ENCODE measurements at regions not wholly inside any gene's neighbourhood (a gene's known extent, or its start where the extent isn't known, plus 50 kb on each side); places are given as distances from the start of the nearest gene placed in this dataset.
"Not testable (repeated sequence)": the region's sequence is repeated elsewhere in the genome, so short reads cannot be mapped to it uniquely, and the experiment has no call there.

DNA sequence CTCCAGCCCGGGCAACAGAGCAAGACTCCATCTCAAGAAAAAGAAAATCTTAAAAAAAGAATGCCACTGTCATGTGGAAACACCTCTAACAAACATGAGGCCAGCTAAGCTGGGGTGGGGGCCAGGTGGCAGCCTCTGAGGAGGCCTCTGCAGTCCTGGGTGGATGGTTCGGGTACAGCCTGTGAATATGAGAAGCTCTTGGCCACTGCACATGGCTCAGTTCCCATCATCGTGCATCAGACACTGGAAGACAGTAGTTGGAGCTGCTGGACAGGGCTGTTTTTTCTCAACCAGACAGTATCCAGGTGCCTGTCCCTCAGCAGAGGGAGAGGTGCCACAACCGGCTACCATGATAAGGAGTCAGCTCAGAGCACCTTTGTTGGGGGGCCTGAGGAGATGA, 67.9 kb upstream of the PLGLB2 start:
- intact Hi-C loops (cut with DNase I); DNase-seq: not testable (repeated sequence)

DNA sequence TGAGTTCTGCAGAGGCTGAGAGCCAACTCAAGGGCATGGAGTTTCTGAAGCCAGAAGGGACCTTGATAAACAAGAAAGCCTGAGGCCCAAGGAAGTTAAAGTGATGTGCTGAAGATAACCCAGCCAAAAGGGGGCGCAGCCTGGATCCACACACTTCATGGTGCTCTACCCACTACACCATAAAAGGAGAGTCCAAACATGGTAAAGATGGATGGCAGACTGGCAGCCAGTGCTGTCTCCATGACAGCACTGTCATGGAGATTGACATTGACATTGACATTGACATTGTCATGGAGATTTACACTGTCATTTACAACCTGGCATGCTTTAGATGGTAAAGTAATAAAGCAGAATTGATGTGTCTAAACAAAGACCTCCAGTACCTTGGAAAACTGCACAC, 67.2 kb upstream of the PLGLB2 start:
- DNase-seq; intact Hi-C loops (cut with DNase I): not testable (repeated sequence)

DNA sequence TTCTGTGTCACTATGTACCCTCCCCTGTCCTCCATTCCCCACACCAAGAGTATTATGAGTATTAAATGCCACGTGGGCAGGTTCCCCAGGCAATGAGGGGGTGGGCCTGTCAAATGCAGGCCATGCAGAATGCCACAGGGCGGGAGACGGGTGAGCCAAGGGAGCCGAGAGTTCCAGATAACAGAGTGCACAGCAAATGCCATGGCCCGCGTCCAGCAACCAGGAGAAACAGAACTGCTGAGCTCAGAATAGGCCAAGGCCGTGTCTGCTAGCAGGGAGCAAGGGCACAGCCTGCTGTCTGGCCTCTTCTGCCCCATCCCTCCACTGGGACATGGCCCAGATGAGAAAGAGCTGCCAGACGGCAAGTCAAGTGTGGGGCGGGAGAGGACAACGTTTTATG, 64.4 kb upstream of the PLGLB2 start:
- intact Hi-C loops (cut with DNase I): not testable (repeated sequence)
- DNase-seq: peak; percentile 3 to 79 (median 48)

DNA sequence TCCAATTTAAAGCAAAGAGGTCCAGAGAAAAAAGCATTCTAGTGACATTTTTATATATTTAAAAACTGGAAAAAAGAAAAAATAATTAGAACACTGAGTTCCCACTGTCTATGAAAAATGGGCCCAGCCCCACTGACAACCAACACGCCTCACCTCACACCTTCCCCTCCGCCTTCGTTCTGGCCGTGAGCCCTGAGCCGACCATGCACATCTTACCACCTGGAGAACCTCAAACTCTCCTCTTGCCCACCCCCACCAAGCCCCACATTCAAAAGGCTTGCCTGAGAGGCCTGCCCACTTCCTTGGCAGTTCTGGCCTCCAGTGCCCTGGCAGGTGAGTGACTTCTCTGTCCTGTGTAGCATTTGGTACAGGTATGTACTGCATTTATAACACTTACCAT, 63.9 kb upstream of the PLGLB2 start:
- intact Hi-C loops (cut with DNase I): not testable (repeated sequence)

DNA sequence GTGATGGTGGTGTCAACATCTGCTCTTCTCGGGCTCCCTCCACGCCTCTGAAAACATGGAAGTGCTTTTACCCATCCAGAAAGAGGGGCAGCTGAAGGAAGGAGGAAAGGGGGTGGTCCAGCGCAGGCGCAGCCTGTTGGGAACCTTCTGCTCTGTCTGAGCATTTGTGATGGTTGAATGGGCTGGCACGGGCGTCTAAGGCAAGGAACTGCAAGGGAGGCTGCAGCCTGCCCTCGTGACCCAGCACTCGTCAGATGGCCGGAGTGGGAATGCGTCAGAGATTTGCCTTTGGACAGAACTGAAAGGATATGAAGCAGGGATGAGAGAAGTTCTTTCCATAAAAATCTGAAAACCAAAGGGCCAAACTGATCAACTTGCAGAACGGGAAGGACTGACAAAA, 62.3 kb upstream of the PLGLB2 start:
- intact Hi-C loops (cut with DNase I): not testable (repeated sequence)
- peak in 24 of 42 donors; percentile 1 to 53 (median 20) for DNase-seq

More for the DNA sequence above, 63.9 kb upstream of the PLGLB2 start:
- DNase-seq: not testable (repeated sequence)

DNA sequence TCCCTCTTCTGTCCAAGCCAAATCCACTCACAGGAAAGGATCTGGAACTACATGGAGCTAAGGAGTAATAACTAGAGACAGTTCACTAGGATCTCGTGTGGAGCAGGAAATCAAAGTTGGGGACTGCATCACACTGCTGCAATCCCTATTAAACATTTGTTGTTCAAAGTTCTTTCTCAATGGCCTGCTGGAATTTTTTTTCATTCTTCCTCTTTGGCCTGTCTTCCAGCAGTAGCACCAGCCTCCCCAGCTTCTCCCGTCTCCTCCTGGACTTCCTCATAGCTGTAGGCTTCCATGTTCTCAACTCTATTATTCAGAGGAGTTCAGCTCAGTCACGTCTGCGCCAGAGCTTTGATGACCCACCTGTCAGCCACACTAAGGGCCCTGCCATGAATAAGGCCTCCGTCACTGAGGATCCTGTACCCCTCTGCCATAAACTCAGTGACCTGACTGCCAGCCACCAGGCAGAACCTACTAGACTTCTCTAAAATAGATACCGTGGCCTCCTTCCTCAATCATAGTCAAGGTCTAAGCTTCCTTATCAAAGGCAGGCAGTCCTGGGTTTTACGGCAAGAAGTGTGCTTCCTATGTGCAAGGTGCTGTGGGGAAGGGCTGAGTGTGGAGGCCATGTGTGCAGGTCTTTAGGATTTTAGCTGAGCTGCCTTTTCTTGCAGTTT, 60.9 kb upstream of the PLGLB2 start:
- intact Hi-C loops (cut with DNase I); DNase-seq: not testable (repeated sequence)

DNA sequence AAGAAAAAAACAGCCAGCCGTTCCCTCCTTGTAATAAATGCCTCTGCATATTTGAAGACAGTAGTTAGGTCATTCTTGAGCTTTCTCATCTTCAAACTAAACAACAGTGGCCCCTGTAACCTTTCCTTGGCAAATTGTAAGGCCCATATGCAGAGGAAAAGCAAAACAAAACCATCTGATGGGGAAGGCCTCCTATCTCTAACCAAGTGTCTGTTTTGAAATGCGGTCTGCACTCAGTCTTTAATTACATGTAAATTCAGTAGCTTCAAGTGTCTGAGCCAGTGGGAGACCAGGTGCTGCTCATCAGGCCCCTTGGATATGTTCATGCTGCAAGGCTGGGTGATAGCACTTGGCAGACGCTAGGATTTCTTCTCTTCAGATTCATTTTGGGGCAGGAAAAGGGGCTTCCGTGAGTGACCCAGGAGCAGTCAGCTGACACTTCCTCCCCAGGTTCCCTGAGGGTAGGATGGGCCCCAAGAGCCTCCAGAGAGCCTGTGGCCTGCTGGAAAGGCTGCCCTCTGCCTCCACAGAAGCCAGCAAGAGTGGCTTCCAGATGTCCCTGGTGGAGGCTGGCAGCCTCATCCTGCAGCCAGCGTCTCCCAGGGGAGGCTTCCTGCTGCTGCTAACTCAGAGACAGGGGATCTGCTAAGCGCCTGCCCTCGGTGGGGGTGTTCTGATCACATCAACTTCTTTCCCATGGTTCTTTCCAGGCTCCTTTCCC, 60.2 kb upstream of the PLGLB2 start:
- peak in 1 of 42 donors; percentile 2 for DNase-seq
- intact Hi-C loops (cut with DNase I): not testable (repeated sequence)

DNA sequence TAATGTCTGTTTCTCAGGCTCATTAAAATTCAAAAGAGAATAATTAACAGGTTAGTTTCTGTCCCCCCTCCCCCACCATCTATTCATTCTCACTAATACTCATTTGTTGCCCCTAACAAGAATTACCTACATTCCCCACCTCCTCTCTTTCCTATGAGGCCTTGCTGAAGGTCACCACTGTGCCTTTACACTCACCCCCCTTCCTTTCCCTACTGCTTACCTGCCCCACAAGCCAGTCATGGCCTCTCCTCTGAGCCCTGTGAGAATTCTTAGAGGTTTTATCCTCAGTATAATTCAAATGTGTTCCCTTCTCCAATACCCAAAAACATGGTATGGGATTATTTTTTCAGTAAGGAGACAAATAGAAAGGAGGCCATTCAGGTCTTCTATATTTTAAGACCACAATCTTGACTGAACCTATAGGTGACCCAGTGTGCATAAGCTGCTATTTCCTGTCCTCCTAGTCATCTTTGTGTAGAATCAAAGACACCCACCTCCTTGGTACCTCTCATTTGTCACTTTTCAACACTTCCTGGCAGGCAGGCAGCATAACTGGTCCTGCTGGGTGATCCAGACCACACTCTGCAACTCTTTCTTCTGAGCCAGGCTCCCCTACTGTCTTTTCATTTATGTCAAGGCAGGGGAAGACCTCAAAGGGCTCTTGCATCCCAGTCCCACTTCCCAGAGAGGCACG, 55.8 kb upstream of the PLGLB2 start:
- intact Hi-C loops (cut with DNase I): not testable (repeated sequence)

DNA sequence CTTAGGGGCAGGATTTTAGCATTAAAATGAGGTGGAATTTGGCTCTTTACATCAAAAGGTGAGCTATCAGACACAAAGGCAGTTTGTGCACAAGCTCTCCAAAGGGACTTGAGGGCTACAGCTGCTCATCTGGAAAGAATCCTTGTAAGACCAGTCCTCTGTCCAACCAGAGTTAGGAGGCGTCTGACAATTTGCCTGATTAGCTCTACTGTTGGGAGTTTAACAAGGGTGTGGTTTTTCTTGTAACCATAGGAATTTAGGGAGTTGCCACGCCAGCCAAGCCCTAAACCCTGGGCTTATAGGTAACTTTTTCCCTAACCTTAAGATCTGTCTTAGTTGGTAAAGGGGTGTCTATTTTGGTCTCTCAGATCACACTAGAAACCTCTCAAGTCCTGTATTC, 55.0 kb upstream of the PLGLB2 start:
- DNase-seq: not testable (repeated sequence)

More for the DNA sequence above, 55.8 kb upstream of the PLGLB2 start:
- not testable (repeated sequence) for DNase-seq

DNA sequence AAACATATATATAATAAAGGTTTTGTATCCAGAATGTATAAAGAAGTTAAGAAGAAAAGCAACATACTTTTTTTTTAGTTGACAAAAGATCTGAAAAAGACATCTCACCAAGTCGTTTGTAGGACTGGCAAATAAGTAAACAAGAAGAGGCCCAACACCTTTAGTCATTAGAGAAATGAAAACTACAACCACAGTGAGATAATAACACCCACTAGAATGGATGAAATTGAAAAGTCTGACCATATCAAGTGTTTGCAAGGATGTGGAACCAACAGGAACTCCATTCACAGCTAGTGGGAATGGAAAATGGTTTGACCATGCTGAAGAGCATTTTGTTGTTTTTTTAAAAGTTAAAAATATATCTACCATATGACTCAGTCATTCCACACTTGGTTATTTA, 54.0 kb upstream of the PLGLB2 start:
- DNase-seq; intact Hi-C loops (cut with DNase I): not testable (repeated sequence)

More for the DNA sequence above, 55.0 kb upstream of the PLGLB2 start:
- intact Hi-C loops (cut with DNase I): not testable (repeated sequence)

DNA sequence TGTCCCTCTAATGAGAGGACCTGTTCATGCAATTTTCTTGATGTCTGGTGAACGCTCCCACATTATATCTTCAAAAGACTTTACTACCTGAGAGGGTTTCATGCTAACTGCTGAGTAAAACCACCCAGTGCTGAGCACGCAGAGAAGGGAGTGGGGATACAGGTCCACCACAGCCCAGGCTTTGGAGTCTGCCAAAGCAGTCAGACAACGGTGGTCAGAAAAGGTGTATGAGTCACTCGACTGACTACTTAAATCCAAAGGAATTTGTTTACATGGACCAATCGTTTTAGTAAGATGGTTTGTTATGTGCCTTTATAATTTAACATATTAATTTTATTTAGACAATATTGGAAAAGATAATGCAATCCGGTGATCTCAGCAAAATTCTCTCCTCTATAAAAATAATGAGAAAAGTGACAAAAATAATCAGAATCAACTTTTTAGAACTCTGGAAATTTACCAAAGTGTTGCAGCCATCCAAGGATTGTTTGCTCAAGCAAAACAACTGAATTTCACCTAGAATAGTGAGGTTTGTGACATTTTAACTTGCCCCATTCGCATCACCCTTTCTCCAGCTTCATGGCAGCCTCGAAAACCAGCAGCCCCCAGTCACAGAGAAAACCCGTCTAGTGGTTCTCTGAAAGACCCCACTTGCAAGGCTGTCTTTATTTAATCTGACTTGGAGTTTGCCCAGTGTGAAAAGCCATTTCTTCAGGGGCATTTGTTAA, 52.1 kb upstream of the PLGLB2 start:
- DNase-seq; intact Hi-C loops (cut with DNase I): not testable (repeated sequence)
